ENCODE measurements at regions not wholly inside any gene's neighbourhood (a gene's known extent, or its start where the extent isn't known, plus 50 kb on each side); places are given as distances from the start of the nearest gene placed in this dataset.

- DNase-seq, result no peak
Observed at GRCh38 chr1:218527737-218528136, 182.6 kb downstream of the TGFB2 start.

- DNase-seq, result no peak
Observed at GRCh38 chr1:218529646-218530300, 184.6 kb downstream of the TGFB2 start.

DNA sequence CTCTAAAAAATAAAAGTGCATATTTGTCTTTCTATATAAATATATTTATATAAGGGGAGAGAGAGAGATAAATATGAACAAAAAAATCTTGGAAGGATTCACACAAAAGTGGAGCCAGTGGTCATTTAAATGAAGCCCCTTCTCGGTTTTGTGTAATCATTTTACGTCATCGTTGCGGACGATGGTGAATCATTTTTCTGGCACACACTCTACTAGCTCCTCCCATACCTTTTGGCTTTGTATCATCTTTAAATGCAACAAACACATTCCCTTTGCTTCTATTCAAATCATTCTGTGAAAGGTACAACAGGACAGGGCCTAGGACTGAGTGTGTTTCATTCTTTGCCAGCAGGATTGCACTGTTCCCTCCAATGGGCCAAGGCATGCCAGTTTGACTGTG lies 186.8 kb downstream of the TGFB2 start:
- DNase-seq, result no peak

- DNase-seq, result no peak
Observed at GRCh38 chr1:218536296-218536986, 191.3 kb downstream of the TGFB2 start.

DNA sequence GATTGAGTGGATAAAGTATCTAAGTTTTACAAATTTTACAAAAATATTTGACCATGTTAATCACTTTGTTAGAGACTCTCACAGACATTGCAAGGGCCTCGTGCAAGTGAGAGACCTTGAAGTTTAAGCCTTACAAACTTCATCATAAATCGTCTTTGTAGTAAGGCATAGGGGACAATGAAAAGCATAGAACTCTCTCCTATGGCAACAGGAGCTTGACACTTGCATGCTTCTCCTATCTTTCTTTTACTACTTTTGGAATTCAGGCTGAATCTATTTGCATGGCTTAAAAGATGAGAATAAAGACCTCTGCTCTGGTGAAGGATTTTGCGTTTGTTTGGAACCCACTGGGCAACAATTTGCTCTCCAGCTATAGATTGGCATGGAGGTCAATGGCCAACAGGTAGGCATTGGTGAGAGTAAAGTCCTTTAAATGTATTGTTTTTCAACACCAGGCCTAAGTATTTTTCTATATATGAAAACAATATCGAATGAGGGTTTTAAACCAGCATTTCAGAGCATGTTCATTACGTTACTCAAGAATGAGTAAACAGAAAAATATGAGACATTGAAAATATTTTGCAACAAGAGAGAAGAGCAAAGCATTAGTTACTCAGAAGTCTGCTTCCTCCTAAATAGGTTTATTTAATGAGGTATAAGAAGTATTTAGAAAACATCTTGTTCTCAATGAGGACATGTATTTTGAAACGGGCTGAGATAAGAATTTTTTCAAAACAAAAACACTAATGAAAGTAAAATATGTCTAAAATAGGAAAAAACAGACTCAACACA lies 192.2 kb downstream of the TGFB2 start:
- DNase-seq, result no peak

- no peak for DNase-seq
Observed at GRCh38 chr1:218538341-218538740, 193.2 kb downstream of the TGFB2 start.

DNA sequence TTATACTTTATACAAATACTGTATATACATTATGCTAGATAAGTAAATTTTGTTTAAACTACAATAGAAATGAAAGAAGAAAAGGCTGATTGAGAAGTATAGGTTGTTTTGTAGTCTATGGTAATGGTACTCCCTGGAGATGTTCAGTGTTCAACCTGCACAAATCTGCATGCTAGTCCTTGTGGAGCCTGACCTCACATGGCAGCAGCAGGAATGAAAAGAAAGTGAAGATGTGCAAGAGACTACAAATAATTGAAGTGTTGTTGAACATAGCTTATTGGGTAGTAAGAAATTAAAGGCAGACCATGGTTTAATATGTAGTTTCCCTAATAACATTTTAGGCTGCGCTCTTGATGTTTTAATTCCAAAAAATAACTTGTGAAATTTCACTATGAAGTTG lies 201.2 kb downstream of the TGFB2 start:
- DNase-seq, result no peak

- no peak for DNase-seq
Observed at GRCh38 chr1:218547957-218548730, 203.0 kb downstream of the TGFB2 start.

- DNase-seq, result no peak
Observed at GRCh38 chr1:218548764-218549163, 203.6 kb downstream of the TGFB2 start.

GRCh38 chr1:218553197-218553596 lies 208.1 kb downstream of the TGFB2 start:
- DNase-seq, result peak; percentile 15

DNA sequence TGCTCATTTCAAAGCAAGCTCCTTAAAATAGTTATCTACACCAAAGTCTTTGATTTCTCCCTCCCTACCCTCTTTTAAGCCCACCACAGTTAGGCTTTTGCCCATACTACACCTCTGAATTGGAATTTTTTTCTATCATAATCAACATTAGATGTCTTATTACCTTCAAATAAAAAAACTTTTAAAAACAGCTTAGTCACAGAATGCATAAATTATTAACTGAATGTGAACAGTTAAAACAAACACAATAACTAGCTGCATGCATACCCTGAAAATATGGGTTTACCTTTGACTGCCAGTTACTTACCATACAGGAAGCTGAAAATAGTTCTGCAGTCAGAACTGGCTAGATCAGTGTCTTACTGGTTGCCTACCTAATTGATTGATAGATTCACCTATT lies 210.9 kb downstream of the TGFB2 start:
- DNase-seq, result no peak

DNA sequence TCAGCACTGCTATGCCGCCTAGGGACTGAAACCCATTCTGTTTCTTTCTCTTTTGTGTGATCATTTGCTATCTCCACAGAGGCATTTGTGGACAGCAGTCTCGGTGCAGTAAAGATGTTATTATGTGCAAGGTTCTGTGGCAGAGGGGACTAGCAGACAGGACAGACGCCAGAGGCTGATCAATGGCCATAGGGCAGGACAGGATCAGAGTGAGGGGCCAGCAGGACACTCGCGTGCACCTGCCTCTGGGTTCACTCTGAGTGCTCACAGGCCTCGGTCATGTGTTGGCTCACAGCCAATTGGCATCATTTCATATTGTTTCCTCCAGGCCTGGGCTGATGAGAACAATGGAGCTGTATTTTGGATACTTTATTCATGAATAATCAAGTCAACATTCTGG lies 212.6 kb downstream of the TGFB2 start:
- peak; percentile 8 for DNase-seq

GRCh38 chr1:218558271-218558810 lies 213.2 kb downstream of the TGFB2 start:
- no peak for DNase-seq

DNA sequence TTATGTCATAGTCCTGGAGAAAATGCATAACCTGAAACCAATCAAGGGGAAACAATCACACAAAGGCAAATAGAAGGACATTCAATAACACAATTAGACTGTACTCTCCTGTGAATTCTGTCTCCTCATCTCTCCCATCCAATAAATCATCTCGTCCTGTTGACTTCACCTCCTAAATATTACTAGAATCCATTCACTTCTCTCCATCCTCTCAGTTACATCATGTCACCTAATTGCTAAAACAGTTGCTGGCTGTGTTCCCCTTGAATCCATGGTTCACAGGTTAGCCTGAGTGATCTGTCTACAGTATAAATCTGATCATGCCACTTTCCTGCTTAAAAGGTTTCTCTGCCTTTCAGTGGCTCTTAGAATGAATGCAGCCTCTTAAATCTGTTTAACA lies 220.2 kb downstream of the TGFB2 start:
- DNase-seq, result no peak

- no peak for DNase-seq
Observed at GRCh38 chr1:218568962-218569550, 223.9 kb downstream of the TGFB2 start.

GRCh38 chr1:218570456-218570855 lies 225.3 kb downstream of the TGFB2 start:
- DNase-seq, result no peak

- DNase-seq, result no peak
Observed at GRCh38 chr1:218571491-218571890, 226.4 kb downstream of the TGFB2 start.

DNA sequence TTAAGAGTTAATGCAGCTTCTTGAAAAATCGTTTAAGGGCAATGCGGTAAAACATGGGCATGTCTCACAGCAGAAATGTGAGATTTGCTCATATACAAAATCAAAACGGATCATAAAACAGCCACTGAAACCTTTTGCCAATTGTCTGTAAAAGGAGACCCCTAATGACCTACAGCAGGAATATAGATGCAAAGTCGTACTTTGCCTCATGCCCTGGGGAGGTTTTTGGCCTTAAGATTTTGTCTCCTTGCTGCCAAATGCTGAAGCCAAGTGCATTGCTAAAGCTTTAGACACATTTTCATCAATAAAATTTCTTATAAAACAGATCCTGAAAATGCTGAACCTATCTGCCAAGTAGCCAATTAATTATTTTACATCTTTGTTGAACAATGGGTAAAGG lies 226.9 kb downstream of the TGFB2 start:
- no peak for DNase-seq

- no peak for DNase-seq
Observed at GRCh38 chr1:218573925-218574324, 228.8 kb downstream of the TGFB2 start.

- no peak for DNase-seq
Observed at GRCh38 chr1:218575079-218575478, 229.9 kb downstream of the TGFB2 start.

- DNase-seq, result no peak
Observed at GRCh38 chr1:218575856-218576255, 230.7 kb downstream of the TGFB2 start.

- no peak for DNase-seq
Observed at GRCh38 chr1:218582646-218583045, 237.5 kb downstream of the TGFB2 start.
